GM12878 (cell line): ENCODE measurements at regions not wholly inside any gene's neighbourhood (a gene's known extent, or its start where the extent isn't known, plus 50 kb on each side); places are given as distances from the start of the nearest gene placed in this dataset.

Experiments
- BACH1 ChIP-seq: fragments of 450-650 bp; IDR thresholded peaks from 2 replicates; pipeline ENCODE4 v1.6.1; 2017; ENCODE audit warnings: mild to moderate bottlenecking, borderline replicate concordance
- BCL11A ChIP-seq: IDR thresholded peaks from 2 replicates; pipeline ENCODE4 v1.6.1; 2011; ENCODE audit warnings: low read depth, low read length
- BHLHE40 ChIP-seq, 2 experiments: fragments of 450-650 bp in 1 of 2; IDR thresholded peaks; 2 replicates each; pipeline ENCODE4 v1.6.1; 2011 to 2017; ENCODE audit warnings: low read depth in 2 of 2, borderline replicate concordance in 1 of 2, improper control_type of control experiment in 1 of 2, low read length in 1 of 2, mild to moderate bottlenecking in 1 of 2
- CREB1 ChIP-seq: IDR thresholded peaks from 2 replicates; pipeline ENCODE4 v1.6.1; 2012; ENCODE audit warnings: low read depth, mild to moderate bottlenecking, inconsistent platforms
- EP300 ChIP-seq, 2 experiments: fragments of 150-350 bp in 1 of 2; IDR thresholded peaks; 2 replicates each; pipeline ENCODE4 v1.6.1; 2011 to 2012; ENCODE audit warnings: low read depth in 2 of 2, low read length in 2 of 2, borderline replicate concordance in 1 of 2, improper control_type of control experiment in 1 of 2, inconsistent platforms in 1 of 2; ENCODE audit not compliant: control insufficient read depth in 1 of 2
- RFX5 ChIP-seq: IDR thresholded peaks from 2 replicates; pipeline ENCODE4 v1.6.1; 2011; ENCODE audit warnings: low read depth, low read length, improper control_type of control experiment
- SP1 ChIP-seq: IDR thresholded peaks from one replicate; pipeline ENCODE4 v1.6.1; 2011; ENCODE audit warnings: low read depth, low read length
- TARDBP ChIP-seq: IDR thresholded peaks from 2 replicates; pipeline ENCODE4 v1.6.1; 2016; ENCODE audit warnings: borderline replicate concordance
- TF ChIP-seq, protein P1 (sequence below), 3 experiments: IDR thresholded peaks in 2 of 3; conservative IDR thresholded peaks in 1 of 3; 2 replicates each; pipeline ENCODE4 v1.5.1; 2011; ENCODE audit warnings: low read depth in 3 of 3, low read length in 3 of 3, mild to moderate bottlenecking in 3 of 3, control low read depth in 2 of 3, moderate library complexity in 2 of 3, inconsistent platforms in 1 of 3, mixed read lengths in 1 of 3; ENCODE audit not compliant: control insufficient read depth in 2 of 3, insufficient read depth in 1 of 3; ENCODE audit errors: extremely low read depth in 1 of 3
- TF ChIP-seq, protein P2 (sequence below): IDR thresholded peaks from 2 replicates; pipeline ENCODE4 v1.6.1; 2012; ENCODE audit warnings: low read depth, low read length, improper control_type of control experiment

DNA sequence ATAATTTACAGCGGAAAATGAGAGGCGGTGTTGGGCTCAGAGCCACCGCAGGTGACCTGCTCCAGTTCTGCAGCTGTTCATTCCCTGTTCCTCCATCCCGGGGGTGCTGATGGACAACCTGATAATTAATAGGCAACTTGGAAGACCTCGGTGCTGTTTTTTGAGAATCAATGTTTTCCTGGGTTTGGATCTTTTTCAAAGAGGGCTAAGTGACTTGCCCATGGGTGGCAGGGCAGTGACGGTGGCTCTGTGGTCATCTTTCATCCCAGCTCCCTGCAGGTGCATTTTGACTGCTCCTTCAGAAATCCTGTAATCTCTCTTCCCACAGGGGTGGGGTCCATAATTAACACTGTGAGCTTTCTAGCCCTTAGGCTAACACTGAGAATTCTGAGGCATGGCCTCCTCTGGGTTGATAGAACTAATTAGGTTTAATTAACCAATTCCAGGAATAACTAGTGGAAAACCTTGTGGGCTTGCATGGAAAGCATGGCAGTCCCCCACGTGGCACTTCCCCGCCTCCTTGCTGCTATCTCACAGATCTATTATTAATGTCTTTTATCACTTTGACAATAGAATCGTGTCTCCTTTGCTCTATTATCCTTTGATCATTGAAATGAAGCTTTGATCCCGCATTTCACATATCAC, 217.9 kb downstream of the GLRX3 start:
- TF ChIP-seq EP300 (IDR thresholded peaks at IDR 0.05; ENCODE audit: borderline replicate concordance in 1 of 2, control insufficient read depth in 1 of 2, low read depth in 2 of 2, low read length in 2 of 2) (no peak), RFX5 (no peak), SP1 (no peak), BCL11A (no peak), TARDBP (no peak), CREB1 (no peak), BHLHE40 (IDR thresholded peaks at IDR 0.05; ENCODE audit: borderline replicate concordance in 1 of 2, low read depth in 2 of 2, low read length in 1 of 2) (no peak), BACH1 (no peak)
- TF ChIP-seq, protein P1, sequence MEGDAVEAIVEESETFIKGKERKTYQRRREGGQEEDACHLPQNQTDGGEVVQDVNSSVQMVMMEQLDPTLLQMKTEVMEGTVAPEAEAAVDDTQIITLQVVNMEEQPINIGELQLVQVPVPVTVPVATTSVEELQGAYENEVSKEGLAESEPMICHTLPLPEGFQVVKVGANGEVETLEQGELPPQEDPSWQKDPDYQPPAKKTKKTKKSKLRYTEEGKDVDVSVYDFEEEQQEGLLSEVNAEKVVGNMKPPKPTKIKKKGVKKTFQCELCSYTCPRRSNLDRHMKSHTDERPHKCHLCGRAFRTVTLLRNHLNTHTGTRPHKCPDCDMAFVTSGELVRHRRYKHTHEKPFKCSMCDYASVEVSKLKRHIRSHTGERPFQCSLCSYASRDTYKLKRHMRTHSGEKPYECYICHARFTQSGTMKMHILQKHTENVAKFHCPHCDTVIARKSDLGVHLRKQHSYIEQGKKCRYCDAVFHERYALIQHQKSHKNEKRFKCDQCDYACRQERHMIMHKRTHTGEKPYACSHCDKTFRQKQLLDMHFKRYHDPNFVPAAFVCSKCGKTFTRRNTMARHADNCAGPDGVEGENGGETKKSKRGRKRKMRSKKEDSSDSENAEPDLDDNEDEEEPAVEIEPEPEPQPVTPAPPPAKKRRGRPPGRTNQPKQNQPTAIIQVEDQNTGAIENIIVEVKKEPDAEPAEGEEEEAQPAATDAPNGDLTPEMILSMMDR (IDR thresholded peaks at IDR 0.05 in 2 of 3, conservative IDR thresholded peaks at IDR 0.05 in 1 of 3; ENCODE audit: control insufficient read depth in 2 of 3, extremely low read depth in 1 of 3, insufficient read depth in 1 of 3, low read depth in 3 of 3, low read length in 3 of 3) = no peak
- TF ChIP-seq, protein P2, sequence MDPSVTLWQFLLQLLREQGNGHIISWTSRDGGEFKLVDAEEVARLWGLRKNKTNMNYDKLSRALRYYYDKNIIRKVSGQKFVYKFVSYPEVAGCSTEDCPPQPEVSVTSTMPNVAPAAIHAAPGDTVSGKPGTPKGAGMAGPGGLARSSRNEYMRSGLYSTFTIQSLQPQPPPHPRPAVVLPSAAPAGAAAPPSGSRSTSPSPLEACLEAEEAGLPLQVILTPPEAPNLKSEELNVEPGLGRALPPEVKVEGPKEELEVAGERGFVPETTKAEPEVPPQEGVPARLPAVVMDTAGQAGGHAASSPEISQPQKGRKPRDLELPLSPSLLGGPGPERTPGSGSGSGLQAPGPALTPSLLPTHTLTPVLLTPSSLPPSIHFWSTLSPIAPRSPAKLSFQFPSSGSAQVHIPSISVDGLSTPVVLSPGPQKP = no peak
